Naive thymus-derived CD4-positive, alpha-beta T cell (primary cell): ENCODE measurements at regions not wholly inside any gene's neighbourhood (a gene's known extent, or its start where the extent isn't known, plus 50 kb on each side); places are given as distances from the start of the nearest gene placed in this dataset.

Experiments
- ATAC-seq: fragments of 150-1000 bp; cut with Tn5 transposase; 2 replicates; pipeline ENCODE4 v1.10.0; 2021; ENCODE audit warnings: mild to moderate bottlenecking, moderate library complexity
- CTCF ChIA-PET: fragments of 350-600 bp; sonication (Branson Sonifier 250); formaldehyde crosslinking; loops from one replicate; lab custom pipeline; 2021; ENCODE audit warnings: antibody characterized with exemption; lab: Charles Lee
- POLR2A ChIA-PET: fragments of 350-600 bp; sonication (Branson Sonifier 250); formaldehyde crosslinking; loops from one replicate; lab custom pipeline; 2021; ENCODE audit warnings: antibody characterized with exemption, inconsistent platforms; lab: Charles Lee
- DNase-seq, 9 donors: peaks; one replicate each; pipeline versions ENCODE4 v3.0.0 to v3.0.0-alpha.2; 2020 to 2022; ENCODE audit warnings: mixed read lengths in 1 of 9
- H3K27ac ChIP-seq: one replicate; pipeline ENCODE4 v1.7.0; 2013; ENCODE audit warnings: mild to moderate bottlenecking, low read depth, low read length, moderate library complexity
- H3K27me3 ChIP-seq, 2 donors: one replicate each; pipeline ENCODE4 v1.7.0; 2013; ENCODE audit warnings: low read length in 2 of 2, mild to moderate bottlenecking in 2 of 2, moderate library complexity in 2 of 2; ENCODE audit not compliant: control insufficient read depth in 2 of 2, insufficient read depth in 2 of 2
- H3K36me3 ChIP-seq, 3 experiments: 1 replicate in 2 of 3; 2 replicates in 1 of 3; pipeline ENCODE4 v1.7.0; 2013; ENCODE audit warnings: low read length in 3 of 3, mild to moderate bottlenecking in 3 of 3, moderate library complexity in 1 of 3; ENCODE audit not compliant: insufficient read depth in 3 of 3, control insufficient read depth in 2 of 3
- H3K4me1 ChIP-seq, 2 donors: one replicate each; pipeline ENCODE4 v1.7.0; 2013; ENCODE audit warnings: low read length in 2 of 2, mild to moderate bottlenecking in 2 of 2, moderate library complexity in 1 of 2; ENCODE audit not compliant: control insufficient read depth in 2 of 2, insufficient read depth in 2 of 2
- H3K4me3 ChIP-seq: 2 replicates; pipeline ENCODE4 v1.7.0; 2013; ENCODE audit warnings: mild to moderate bottlenecking, low read length
- H3K9me3 ChIP-seq, 3 experiments: 1 replicate in 2 of 3; 2 replicates in 1 of 3; pipeline ENCODE4 v1.7.0; 2013; ENCODE audit warnings: low read length in 3 of 3; ENCODE audit not compliant: control insufficient read depth in 2 of 3
- H3K27ac Mint-ChIP-seq, 9 donors: one replicate each; pipeline ENCODE4 v1.8.0; 2020 to 2022; ENCODE audit warnings: mixed read lengths in 9 of 9, mild to moderate bottlenecking in 8 of 9, moderate library complexity in 5 of 9, inconsistent platforms in 2 of 9
- H3K27me3 Mint-ChIP-seq, 5 donors: one replicate each; pipeline ENCODE4 v1.8.0; 2021 to 2022; ENCODE audit warnings: mixed read lengths in 5 of 5, mild to moderate bottlenecking in 1 of 5
- H3K36me3 Mint-ChIP-seq, 5 donors: one replicate each; pipeline ENCODE4 v1.8.0; 2020 to 2022; ENCODE audit warnings: mixed read lengths in 5 of 5, mild to moderate bottlenecking in 3 of 5, inconsistent platforms in 1 of 5
- H3K4me1 Mint-ChIP-seq, 7 donors: one replicate each; pipeline ENCODE4 v1.8.0; 2020 to 2022; ENCODE audit warnings: mixed read lengths in 7 of 7, mild to moderate bottlenecking in 3 of 7, inconsistent platforms in 1 of 7
- H3K4me3 Mint-ChIP-seq, 10 donors: one replicate each; pipeline ENCODE4 v1.8.0; 2020 to 2022; ENCODE audit warnings: mild to moderate bottlenecking in 10 of 10, mixed read lengths in 10 of 10, moderate library complexity in 6 of 10, inconsistent platforms in 2 of 10
- H3K9me3 Mint-ChIP-seq, 11 donors: one replicate each; pipeline ENCODE4 v1.8.0; 2020 to 2022; ENCODE audit warnings: mixed read lengths in 11 of 11, mild to moderate bottlenecking in 4 of 11, inconsistent platforms in 1 of 11, moderate library complexity in 1 of 11
- intact Hi-C, 2 donors: fragments of 100-400 bp; cut with micrococcal nuclease; formaldehyde crosslinking; loops; one replicate each; pipeline ENCODE4 v1.15.1; 2023

DNA sequence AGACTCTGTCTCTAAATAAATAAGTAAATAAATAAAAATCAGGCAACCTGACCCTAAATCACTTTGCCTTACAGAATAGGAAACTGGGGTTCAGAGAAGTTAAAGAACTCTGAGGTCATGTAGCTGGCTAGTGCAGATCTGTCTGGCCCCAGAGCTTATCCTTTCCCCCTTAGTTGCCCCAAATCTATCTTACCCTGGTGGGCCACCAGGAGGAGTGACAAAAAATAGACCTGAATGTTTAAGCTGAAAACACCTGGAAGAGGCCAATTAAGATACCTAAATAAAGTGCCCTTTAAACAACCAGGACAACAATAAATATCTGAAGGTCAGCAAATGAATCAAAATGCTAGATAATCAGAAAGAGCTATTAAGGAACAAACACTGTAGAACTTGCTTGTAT is 59.7 kb downstream of the TEX35 start:
- Histone ChIP-seq H3K27me3 (no peaks in the 10 kb centered on the region), H3K36me3 (no peaks in the 10 kb centered on the region), H3K27ac (no peak overlapping the region), H3K9me3 (no peaks in the 10 kb centered on the region), H3K4me1 (no peaks in the 10 kb centered on the region), H3K4me3 (no peak overlapping the region)
- ATAC-seq = no peak
- H3K27me3 Mint-ChIP-seq = peaks cover 0 to 8% (median 5%) of the 10 kb centered on the region in 5 donors
- H3K9me3 Mint-ChIP-seq = no peaks in the 10 kb centered on the region
- intact Hi-C loops = loop anchor here in 1 of 2 donors (1.0 kb wide), 1 partner anchor 181 kb away; no protein-coding TSS in a partner anchor
- H3K27ac Mint-ChIP-seq = no peak overlapping the region
- CTCF ChIA-PET = no interaction called here
- POLR2A ChIA-PET = no interaction called here
- H3K4me1 Mint-ChIP-seq = no peaks in the 10 kb centered on the region
- no peak for DNase-seq
- no peaks in the 10 kb centered on the region for H3K36me3 Mint-ChIP-seq
- no peak overlapping the region for H3K4me3 Mint-ChIP-seq

DNA sequence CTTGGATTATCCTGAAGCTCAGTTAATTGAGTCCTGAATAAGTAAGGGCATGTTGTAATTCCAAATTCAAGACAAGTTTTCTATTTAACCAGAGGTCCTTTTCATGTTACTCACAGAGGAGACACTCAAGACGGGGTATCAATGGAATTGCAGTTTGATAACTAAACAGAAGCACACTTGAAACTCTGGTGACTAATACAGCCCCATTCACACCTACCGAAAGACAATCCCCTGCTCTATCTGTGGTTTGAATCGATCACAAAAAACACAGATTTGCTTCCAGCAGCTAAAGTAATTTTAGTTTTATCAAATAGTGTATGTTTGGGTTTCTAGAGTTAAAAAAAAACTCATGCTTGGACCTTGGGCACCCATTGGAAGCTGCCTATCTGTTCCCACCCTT is 60.4 kb downstream of the TEX35 start:
- no peak overlapping the region for H3K27ac Mint-ChIP-seq

DNA sequence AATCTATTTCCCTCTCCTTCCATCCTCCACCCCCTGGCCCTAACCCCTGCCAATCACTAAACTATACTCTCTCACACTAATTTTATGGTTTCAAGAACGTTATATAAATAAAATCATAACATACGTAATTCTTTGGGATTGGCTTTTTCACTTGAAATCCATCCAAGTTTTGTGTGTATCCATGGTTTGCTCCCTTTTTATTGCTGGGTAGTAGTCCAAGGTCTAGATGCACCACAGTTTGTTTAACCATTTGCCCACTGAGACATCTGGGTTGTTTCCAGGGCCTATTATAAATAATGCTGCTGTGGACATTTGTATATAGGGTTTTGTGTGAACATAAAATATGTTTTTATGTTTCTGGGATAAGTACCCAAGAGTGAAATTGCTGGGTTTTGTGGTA is 61.4 kb downstream of the TEX35 start:
- no peak for DNase-seq

More for the DNA sequence above, 60.4 kb downstream of the TEX35 start:
- no peak for ATAC-seq
- Mint-ChIP-seq H3K27me3 (peaks cover 0 to 8% (median 5%) of the 10 kb centered on the region in 5 donors), H3K9me3 (no peaks in the 10 kb centered on the region), H3K4me1 (no peaks in the 10 kb centered on the region), H3K4me3 (no peak overlapping the region), H3K36me3 (no peaks in the 10 kb centered on the region)
- H3K9me3 ChIP-seq = no peaks in the 10 kb centered on the region
- intact Hi-C loops = no loop called here
- no peaks in the 10 kb centered on the region for H3K36me3 ChIP-seq
- DNase-seq = no peak
- no peaks in the 10 kb centered on the region for H3K4me1 ChIP-seq
- POLR2A ChIA-PET = no interaction called here
- no peak overlapping the region for H3K4me3 ChIP-seq
- no peak overlapping the region for H3K27ac ChIP-seq
- CTCF ChIA-PET = no interaction called here
- no peaks in the 10 kb centered on the region for H3K27me3 ChIP-seq

GRCh38 chr1:178575611-178576361 is 62.9 kb downstream of the TEX35 start:
- intact Hi-C loops = no loop called here
- no peaks in the 10 kb centered on the region for H3K36me3 ChIP-seq
- POLR2A ChIA-PET = no interaction called here
- H3K4me1 ChIP-seq = no peaks in the 10 kb centered on the region
- CTCF ChIA-PET = no interaction called here
- Mint-ChIP-seq H3K4me3 (no peak overlapping the region), H3K36me3 (no peaks in the 10 kb centered on the region), H3K4me1 (no peaks in the 10 kb centered on the region), H3K27ac (no peak overlapping the region), H3K9me3 (no peaks in the 10 kb centered on the region), H3K27me3 (peaks cover 0 to 11% (median 5%) of the 10 kb centered on the region in 5 donors)
- H3K4me3 ChIP-seq = no peak overlapping the region
- ATAC-seq (no peak), DNase-seq (no peak)
- H3K27ac ChIP-seq = no peak overlapping the region
- H3K27me3 ChIP-seq = no peaks in the 10 kb centered on the region
- H3K9me3 ChIP-seq = no peaks in the 10 kb centered on the region

More for the DNA sequence above, 61.4 kb downstream of the TEX35 start:
- ATAC-seq = no peak
- Mint-ChIP-seq H3K4me1 (no peaks in the 10 kb centered on the region), H3K9me3 (no peaks in the 10 kb centered on the region), H3K27me3 (peaks cover 0 to 8% (median 5%) of the 10 kb centered on the region in 5 donors), H3K36me3 (no peaks in the 10 kb centered on the region), H3K4me3 (no peak overlapping the region), H3K27ac (no peak overlapping the region)
- H3K9me3 ChIP-seq = no peaks in the 10 kb centered on the region
- H3K27me3 ChIP-seq = no peaks in the 10 kb centered on the region
- ChIA-PET POLR2A (no interaction called here), CTCF (no interaction called here)
- no peaks in the 10 kb centered on the region for H3K4me1 ChIP-seq
- no peak overlapping the region for H3K4me3 ChIP-seq
- H3K36me3 ChIP-seq = no peaks in the 10 kb centered on the region
- no peak overlapping the region for H3K27ac ChIP-seq
- intact Hi-C loops = no loop called here

GRCh38 chr1:178576841-178577240 is 63.9 kb downstream of the TEX35 start:
- no peak overlapping the region for H3K27ac Mint-ChIP-seq
- no peaks in the 10 kb centered on the region for H3K36me3 ChIP-seq

GRCh38 chr1:178577882-178578281 is 65.0 kb downstream of the TEX35 start:
- ChIA-PET POLR2A (no interaction called here), CTCF (no interaction called here)
- Mint-ChIP-seq H3K4me3 (no peak overlapping the region), H3K4me1 (no peaks in the 10 kb centered on the region), H3K27me3 (peaks cover 0 to 20% (median 5%) of the 10 kb centered on the region in 5 donors), H3K27ac (no peak overlapping the region), H3K9me3 (no peaks in the 10 kb centered on the region), H3K36me3 (no peaks in the 10 kb centered on the region)
- Histone ChIP-seq H3K4me1 (no peaks in the 10 kb centered on the region), H3K4me3 (no peak overlapping the region), H3K27ac (no peak overlapping the region), H3K9me3 (no peaks in the 10 kb centered on the region), H3K27me3 (no peaks in the 10 kb centered on the region), H3K36me3 (no peaks in the 10 kb centered on the region)
- no peak for ATAC-seq
- DNase-seq = no peak
- intact Hi-C loops = no loop called here

More at GRCh38 chr1:178576841-178577240, 63.9 kb downstream of the TEX35 start:
- CTCF ChIA-PET = no interaction called here
- Histone ChIP-seq H3K27ac (no peak overlapping the region), H3K4me3 (no peak overlapping the region), H3K27me3 (no peaks in the 10 kb centered on the region), H3K4me1 (no peaks in the 10 kb centered on the region), H3K9me3 (no peaks in the 10 kb centered on the region)
- Mint-ChIP-seq H3K4me3 (no peak overlapping the region), H3K27me3 (peaks cover 0 to 14% (median 5%) of the 10 kb centered on the region in 5 donors), H3K36me3 (no peaks in the 10 kb centered on the region), H3K4me1 (no peaks in the 10 kb centered on the region), H3K9me3 (no peaks in the 10 kb centered on the region)
- DNase-seq (no peak), ATAC-seq (no peak)
- POLR2A ChIA-PET = no interaction called here
- intact Hi-C loops = no loop called here

GRCh38 chr1:178578541-178578940 is 65.6 kb downstream of the TEX35 start:
- no peaks in the 10 kb centered on the region for H3K9me3 ChIP-seq
- H3K27me3 ChIP-seq = no peaks in the 10 kb centered on the region
- no peak overlapping the region for H3K4me3 ChIP-seq
- H3K27ac ChIP-seq = no peak overlapping the region
- intact Hi-C loops = no loop called here
- ChIA-PET CTCF (no interaction called here), POLR2A (no interaction called here)
- no peak overlapping the region for H3K27ac Mint-ChIP-seq
- no peak for DNase-seq
- no peaks in the 10 kb centered on the region for H3K4me1 ChIP-seq
- no peak overlapping the region for H3K4me3 Mint-ChIP-seq
- H3K9me3 Mint-ChIP-seq = no peaks in the 10 kb centered on the region
- H3K36me3 Mint-ChIP-seq = no peaks in the 10 kb centered on the region
- ATAC-seq = no peak
- no peaks in the 10 kb centered on the region for H3K4me1 Mint-ChIP-seq
- H3K36me3 ChIP-seq = no peaks in the 10 kb centered on the region
- peaks cover 0 to 20% (median 5%) of the 10 kb centered on the region in 5 donors for H3K27me3 Mint-ChIP-seq
